A673 (cell line): ENCODE measurements at regions not wholly inside any gene's neighbourhood (a gene's known extent, or its start where the extent isn't known, plus 50 kb on each side); places are given as distances from the start of the nearest gene placed in this dataset.

Source experiments
- EZH2 ChIP-seq: fragments of 200-600 bp; sonication (generic); IDR thresholded peaks from 2 replicates; pipeline ENCODE4 v1.6.1; 2017; ENCODE audit warnings: borderline replicate concordance, low read depth, mild to moderate bottlenecking, mixed read lengths, antibody characterized with exemption, low read length; ENCODE audit not compliant: poor library complexity, severe bottlenecking
- TF ChIP-seq, protein P1 (sequence below): fragments of 300-800, 200-600 bp; sonication (generic); conservative IDR thresholded peaks from 2 replicates; pipeline ENCODE4 v1.5.1; 2017; ENCODE audit warnings: low read depth, mild to moderate bottlenecking, antibody characterized with exemption, low read length, moderate library complexity, mixed read lengths

DNA sequence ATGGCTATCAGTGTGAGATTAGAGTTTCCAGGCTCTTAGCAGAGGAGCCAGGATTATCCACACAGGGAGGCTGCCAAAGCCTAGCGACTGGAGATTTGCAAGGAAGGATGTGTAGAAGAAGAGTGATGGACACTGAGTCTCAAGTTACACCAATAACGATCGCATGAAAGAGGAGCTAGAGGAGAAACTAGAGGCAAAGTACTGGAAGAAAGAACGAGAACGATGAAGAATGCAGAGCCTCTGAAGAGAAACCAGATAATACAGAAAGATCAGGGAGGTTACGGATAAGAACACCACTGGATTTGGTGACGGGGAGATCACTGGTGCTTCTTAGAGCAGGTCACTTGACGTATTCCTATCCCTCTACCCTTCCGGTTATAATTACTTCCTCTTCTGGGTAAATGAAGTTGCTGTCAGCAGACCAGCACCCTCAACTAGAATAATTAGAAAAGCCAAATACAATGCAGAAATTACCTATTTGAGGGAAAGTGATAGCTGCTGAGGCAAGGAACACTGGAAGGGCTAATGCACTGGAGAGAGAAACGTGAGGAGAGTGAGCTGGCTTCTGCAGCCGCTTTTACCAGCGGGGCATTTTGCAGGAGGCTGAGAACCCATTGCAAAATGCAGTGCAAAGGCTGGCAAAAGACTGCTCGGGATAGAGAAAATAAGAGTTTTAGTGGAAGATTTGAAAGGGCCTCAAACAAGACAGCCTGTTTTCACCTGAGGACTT, 93.1 kb upstream of the HIF1A start:
- TF ChIP-seq, protein P1, sequence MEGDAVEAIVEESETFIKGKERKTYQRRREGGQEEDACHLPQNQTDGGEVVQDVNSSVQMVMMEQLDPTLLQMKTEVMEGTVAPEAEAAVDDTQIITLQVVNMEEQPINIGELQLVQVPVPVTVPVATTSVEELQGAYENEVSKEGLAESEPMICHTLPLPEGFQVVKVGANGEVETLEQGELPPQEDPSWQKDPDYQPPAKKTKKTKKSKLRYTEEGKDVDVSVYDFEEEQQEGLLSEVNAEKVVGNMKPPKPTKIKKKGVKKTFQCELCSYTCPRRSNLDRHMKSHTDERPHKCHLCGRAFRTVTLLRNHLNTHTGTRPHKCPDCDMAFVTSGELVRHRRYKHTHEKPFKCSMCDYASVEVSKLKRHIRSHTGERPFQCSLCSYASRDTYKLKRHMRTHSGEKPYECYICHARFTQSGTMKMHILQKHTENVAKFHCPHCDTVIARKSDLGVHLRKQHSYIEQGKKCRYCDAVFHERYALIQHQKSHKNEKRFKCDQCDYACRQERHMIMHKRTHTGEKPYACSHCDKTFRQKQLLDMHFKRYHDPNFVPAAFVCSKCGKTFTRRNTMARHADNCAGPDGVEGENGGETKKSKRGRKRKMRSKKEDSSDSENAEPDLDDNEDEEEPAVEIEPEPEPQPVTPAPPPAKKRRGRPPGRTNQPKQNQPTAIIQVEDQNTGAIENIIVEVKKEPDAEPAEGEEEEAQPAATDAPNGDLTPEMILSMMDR: no peak
- no peak for TF ChIP-seq EZH2
